CD4-positive, CD25-positive, alpha-beta regulatory T cell (primary cell): ENCODE measurements at regions not wholly inside any gene's neighbourhood (a gene's known extent, or its start where the extent isn't known, plus 50 kb on each side); places are given as distances from the start of the nearest gene placed in this dataset.
A peak's percentile ranks its signal among the peaks of the same experiment; 100 is the strongest.
"Not testable (repeated sequence)": the region's sequence is repeated elsewhere in the genome, so short reads cannot be mapped to it uniquely, and the experiment has no call there.

Experiments
- ATAC-seq, 2 donors: fragments of 150-1000 bp; cut with Tn5 transposase; one replicate each; pipeline ENCODE4 v1.10.0; 2021; ENCODE audit warnings: low read depth in 2 of 2, moderate number of reproducible peaks in 2 of 2, moderate library complexity in 1 of 2
- DNase-seq, 3 donors: peaks; one replicate each; pipeline versions ENCODE4 v3.0.0 to v3.0.0-alpha.2; 2012 to 2022; ENCODE audit warnings: mixed read lengths in 1 of 3
- H3K27ac ChIP-seq: one replicate; pipeline ENCODE4 v1.7.0; 2013; ENCODE audit warnings: mild to moderate bottlenecking, low read length; ENCODE audit not compliant: insufficient read depth, poor library complexity, severe bottlenecking
- H3K27me3 ChIP-seq: one replicate; pipeline ENCODE4 v1.7.0; 2013; ENCODE audit warnings: low read length; ENCODE audit not compliant: control insufficient read depth, insufficient read depth
- H3K36me3 ChIP-seq: one replicate; pipeline ENCODE4 v1.7.0; 2013; ENCODE audit warnings: mild to moderate bottlenecking, low read length, moderate library complexity; ENCODE audit not compliant: control insufficient read depth, insufficient read depth
- H3K4me1 ChIP-seq: 2 replicates; pipeline ENCODE4 v1.7.0; 2013; ENCODE audit warnings: mild to moderate bottlenecking, low read length; ENCODE audit not compliant: insufficient read depth, control insufficient read depth, poor library complexity, severe bottlenecking
- H3K4me3 ChIP-seq: one replicate; pipeline ENCODE4 v1.7.0; 2013; ENCODE audit warnings: low read depth, mild to moderate bottlenecking, low read length, moderate library complexity
- H3K9me3 ChIP-seq, 2 experiments: 1 replicate in 1 of 2; 2 replicates in 1 of 2; pipeline ENCODE4 v1.7.0; 2013; ENCODE audit warnings: low read length in 2 of 2, mild to moderate bottlenecking in 1 of 2, moderate library complexity in 1 of 2; ENCODE audit not compliant: control insufficient read depth in 2 of 2
- H3K27ac Mint-ChIP-seq, 3 donors: one replicate each; pipeline ENCODE4 v1.8.0; 2020 to 2022; ENCODE audit warnings: mild to moderate bottlenecking in 3 of 3, mixed read lengths in 3 of 3, moderate library complexity in 2 of 3
- H3K27me3 Mint-ChIP-seq: one replicate; pipeline ENCODE4 v1.8.0; 2022; ENCODE audit warnings: mild to moderate bottlenecking, mixed read lengths
- H3K36me3 Mint-ChIP-seq: one replicate; pipeline ENCODE4 v1.8.0; 2020; ENCODE audit warnings: mixed read lengths
- H3K4me1 Mint-ChIP-seq, 4 donors: one replicate each; pipeline ENCODE4 v1.8.0; 2020 to 2022; ENCODE audit warnings: mixed read lengths in 4 of 4, mild to moderate bottlenecking in 1 of 4
- H3K4me3 Mint-ChIP-seq, 4 donors: one replicate each; pipeline ENCODE4 v1.8.0; 2020 to 2022; ENCODE audit warnings: mild to moderate bottlenecking in 4 of 4, mixed read lengths in 4 of 4, moderate library complexity in 3 of 4
- H3K9me3 Mint-ChIP-seq, 7 donors: one replicate each; pipeline ENCODE4 v1.8.0; 2020 to 2022; ENCODE audit warnings: mixed read lengths in 7 of 7, mild to moderate bottlenecking in 3 of 7, moderate library complexity in 2 of 7

DNA sequence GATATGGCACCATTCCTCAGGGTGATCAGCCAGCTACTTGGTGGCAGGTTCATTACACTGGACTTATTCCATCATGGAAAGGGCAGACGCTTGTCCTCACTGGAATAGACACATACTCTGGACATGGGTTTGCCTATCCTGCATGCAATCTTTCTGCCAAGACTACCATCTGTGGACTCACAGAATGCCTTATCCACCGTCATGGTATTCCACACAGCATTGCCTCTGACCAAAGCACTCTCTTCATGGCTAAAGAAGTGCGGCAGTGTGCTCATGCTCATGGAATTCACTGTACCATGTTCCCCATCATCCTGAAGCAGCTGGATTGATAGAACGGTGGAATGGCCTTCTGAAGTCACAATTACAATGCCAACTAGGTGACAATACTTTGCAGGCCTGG, 104.1 kb upstream of the NPAS2 start:
- not testable (repeated sequence) for H3K4me1 Mint-ChIP-seq, H3K36me3 Mint-ChIP-seq

GRCh38 chr2:100716581-100716980, 103.4 kb upstream of the NPAS2 start:
- Histone ChIP-seq H3K4me3 (no peak overlapping the region), H3K4me1 (no peaks in the 10 kb centered on the region), H3K9me3 (no peaks in the 10 kb centered on the region), H3K27me3 (no peaks in the 10 kb centered on the region), H3K36me3 (no peaks in the 10 kb centered on the region), H3K27ac (no peak overlapping the region)
- H3K27ac Mint-ChIP-seq, result no peak overlapping the region
- H3K9me3 Mint-ChIP-seq, result no peaks in the 10 kb centered on the region
- DNase-seq, result no peak
- H3K4me3 Mint-ChIP-seq, result no peak overlapping the region
- no peaks in the 10 kb centered on the region for H3K4me1 Mint-ChIP-seq
- ATAC-seq, result no peak
- no peaks in the 10 kb centered on the region for H3K36me3 Mint-ChIP-seq
- H3K27me3 Mint-ChIP-seq, result no peaks in the 10 kb centered on the region

More for the DNA sequence above, 104.1 kb upstream of the NPAS2 start:
- H3K4me1 ChIP-seq, H3K27ac Mint-ChIP-seq, H3K27me3 Mint-ChIP-seq, H3K9me3 ChIP-seq, ATAC-seq, H3K36me3 ChIP-seq, H3K4me3 ChIP-seq, H3K4me3 Mint-ChIP-seq, H3K9me3 Mint-ChIP-seq, H3K27me3 ChIP-seq, DNase-seq, H3K27ac ChIP-seq: not testable (repeated sequence)

GRCh38 chr2:100718065-100718629, 101.8 kb upstream of the NPAS2 start:
- H3K4me1 Mint-ChIP-seq, result no peaks in the 10 kb centered on the region
- H3K4me3 Mint-ChIP-seq, result no peak overlapping the region
- no peaks in the 10 kb centered on the region for H3K9me3 Mint-ChIP-seq
- H3K27ac Mint-ChIP-seq, result no peak overlapping the region
- H3K36me3 Mint-ChIP-seq, result no peaks in the 10 kb centered on the region
- Histone ChIP-seq H3K4me1 (no peaks in the 10 kb centered on the region), H3K27me3 (no peaks in the 10 kb centered on the region), H3K9me3 (no peaks in the 10 kb centered on the region), H3K36me3 (no peaks in the 10 kb centered on the region), H3K27ac (no peak overlapping the region), H3K4me3 (no peak overlapping the region)
- DNase-seq (no peak), ATAC-seq (no peak)
- no peaks in the 10 kb centered on the region for H3K27me3 Mint-ChIP-seq

- H3K27me3 ChIP-seq, result no peaks in the 10 kb centered on the region
- ATAC-seq, result no peak
These were observed 99.5 kb upstream of the NPAS2 start for GRCh38 chr2:100720445-100720844.

GRCh38 chr2:100721693-100722092, 98.2 kb upstream of the NPAS2 start:
- H3K9me3 ChIP-seq, result no peaks in the 10 kb centered on the region
- no peak overlapping the region for H3K27ac Mint-ChIP-seq
- no peak for DNase-seq
- ATAC-seq, result no peak
- no peak overlapping the region for H3K4me3 ChIP-seq
- no peaks in the 10 kb centered on the region for H3K4me1 Mint-ChIP-seq
- peaks cover 5% of the 10 kb centered on the region for H3K27me3 ChIP-seq
- H3K9me3 Mint-ChIP-seq, result peaks cover 0 to 2% (median 0%) of the 10 kb centered on the region in 7 donors
- H3K27ac ChIP-seq, result no peak overlapping the region
- no peaks in the 10 kb centered on the region for H3K4me1 ChIP-seq
- no peak overlapping the region for H3K4me3 Mint-ChIP-seq
- H3K36me3 Mint-ChIP-seq, result no peaks in the 10 kb centered on the region
- H3K27me3 Mint-ChIP-seq, result peaks cover 18% of the 10 kb centered on the region
- no peaks in the 10 kb centered on the region for H3K36me3 ChIP-seq

More at GRCh38 chr2:100720445-100720844, 99.5 kb upstream of the NPAS2 start:
- no peak overlapping the region for H3K27ac Mint-ChIP-seq
- no peaks in the 10 kb centered on the region for H3K36me3 Mint-ChIP-seq
- no peaks in the 10 kb centered on the region for H3K4me1 ChIP-seq
- no peaks in the 10 kb centered on the region for H3K9me3 Mint-ChIP-seq
- H3K27ac ChIP-seq, result no peak overlapping the region
- no peak overlapping the region for H3K4me3 ChIP-seq
- H3K4me1 Mint-ChIP-seq, result no peaks in the 10 kb centered on the region
- no peaks in the 10 kb centered on the region for H3K9me3 ChIP-seq
- H3K4me3 Mint-ChIP-seq, result no peak overlapping the region
- no peak for DNase-seq
- H3K27me3 Mint-ChIP-seq, result peaks cover 9% of the 10 kb centered on the region
- H3K36me3 ChIP-seq, result no peaks in the 10 kb centered on the region

GRCh38 chr2:100722125-100722524, 97.8 kb upstream of the NPAS2 start:
- Mint-ChIP-seq H3K36me3 (no peaks in the 10 kb centered on the region), H3K9me3 (peaks cover 0 to 2% (median 0%) of the 10 kb centered on the region in 7 donors), H3K4me1 (no peaks in the 10 kb centered on the region), H3K27me3 (peaks cover 18% of the 10 kb centered on the region), H3K27ac (no peak overlapping the region), H3K4me3 (no peak overlapping the region)
- peaks cover 6% of the 10 kb centered on the region for H3K27me3 ChIP-seq
- no peak overlapping the region for H3K27ac ChIP-seq
- no peak for ATAC-seq
- no peaks in the 10 kb centered on the region for H3K9me3 ChIP-seq
- H3K4me1 ChIP-seq, result no peaks in the 10 kb centered on the region
- no peaks in the 10 kb centered on the region for H3K36me3 ChIP-seq
- H3K4me3 ChIP-seq, result no peak overlapping the region
- DNase-seq, result no peak

DNA sequence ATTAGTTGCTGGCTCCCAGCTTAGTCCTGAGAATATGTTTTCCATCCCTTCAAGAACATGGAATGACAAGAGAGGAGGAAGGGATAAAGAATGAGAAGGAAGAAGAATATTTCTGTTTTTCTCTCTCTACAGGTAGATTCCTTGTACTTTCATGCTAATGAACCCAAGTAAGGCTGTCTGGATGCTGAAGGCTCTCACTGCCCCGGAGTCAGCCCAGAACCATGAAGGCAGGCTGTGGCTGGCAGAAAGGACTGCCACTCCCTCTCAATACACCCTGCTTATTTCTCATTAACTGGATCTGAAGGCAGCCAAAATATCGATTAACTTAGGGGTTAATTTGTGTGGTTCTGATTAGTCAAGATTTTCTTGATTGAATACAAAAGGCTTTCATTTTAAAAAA, 93.1 kb upstream of the NPAS2 start:
- H3K4me1 ChIP-seq, result no peaks in the 10 kb centered on the region
- H3K27me3 ChIP-seq, result peaks cover 10% of the 10 kb centered on the region
- no peaks in the 10 kb centered on the region for H3K36me3 ChIP-seq
- no peak for DNase-seq
- no peak overlapping the region for H3K4me3 ChIP-seq
- H3K27ac ChIP-seq, result no peak overlapping the region
- Mint-ChIP-seq H3K36me3 (no peaks in the 10 kb centered on the region), H3K4me3 (no peak overlapping the region), H3K27ac (no peak overlapping the region), H3K9me3 (peaks cover 0 to 6% (median 2%) of the 10 kb centered on the region in 7 donors), H3K4me1 (no peaks in the 10 kb centered on the region), H3K27me3 (peaks cover 35% of the 10 kb centered on the region)
- ATAC-seq, result no peak
- peaks cover 0 to 2% of the 10 kb centered on the region in 2 experiments for H3K9me3 ChIP-seq

GRCh38 chr2:100730290-100730868, 89.6 kb upstream of the NPAS2 start:
- no peak overlapping the region for H3K4me3 ChIP-seq
- Mint-ChIP-seq H3K9me3 (peaks cover 0 to 6% (median 2%) of the 10 kb centered on the region in 7 donors), H3K4me3 (no peak overlapping the region), H3K4me1 (no peaks in the 10 kb centered on the region), H3K27me3 (peaks cover 25% of the 10 kb centered on the region), H3K27ac (no peak overlapping the region), H3K36me3 (no peaks in the 10 kb centered on the region)
- DNase-seq (peak in 1 of 3 donors; percentile 49), ATAC-seq (no peak)
- H3K9me3 ChIP-seq, result peaks cover 0 to 2% of the 10 kb centered on the region in 2 experiments
- H3K27me3 ChIP-seq, result peaks cover 10% of the 10 kb centered on the region
- H3K27ac ChIP-seq, result no peak overlapping the region
- H3K36me3 ChIP-seq, result no peaks in the 10 kb centered on the region
- no peaks in the 10 kb centered on the region for H3K4me1 ChIP-seq
